GM19324 (cell line): ENCODE measurements at regions not wholly inside any gene's neighbourhood (a gene's known extent, or its start where the extent isn't known, plus 50 kb on each side); places are given as distances from the start of the nearest gene placed in this dataset.

Source experiments
- ATAC-seq: cut with Tn5 transposase; IDR thresholded peaks from one replicate; pipeline ENCODE4 v1.9.1; 2021; ENCODE audit warnings: mild to moderate bottlenecking, moderate library complexity; ENCODE audit not compliant: unreplicated experiment, low FRiP score

DNA sequence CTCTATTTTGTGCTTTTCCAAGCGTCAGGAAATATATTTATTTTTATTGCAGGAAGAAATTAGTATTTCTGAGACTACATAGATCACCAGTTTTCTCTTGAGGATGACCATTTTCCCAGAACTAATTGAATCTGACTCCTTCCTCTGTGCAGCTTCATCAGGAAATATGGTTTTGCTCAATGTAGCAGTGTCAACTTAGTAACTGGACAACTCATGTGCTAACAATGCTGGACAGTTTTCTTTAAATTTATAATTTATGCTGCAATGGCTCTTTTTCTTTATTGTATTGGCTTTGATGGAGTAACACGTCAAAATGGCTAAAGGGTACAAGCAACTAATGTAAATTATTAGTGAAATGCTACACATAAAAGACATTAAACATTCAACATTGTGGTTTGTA lies 531.5 kb downstream of the ANKRD50 start:
- no peak for ATAC-seq

DNA sequence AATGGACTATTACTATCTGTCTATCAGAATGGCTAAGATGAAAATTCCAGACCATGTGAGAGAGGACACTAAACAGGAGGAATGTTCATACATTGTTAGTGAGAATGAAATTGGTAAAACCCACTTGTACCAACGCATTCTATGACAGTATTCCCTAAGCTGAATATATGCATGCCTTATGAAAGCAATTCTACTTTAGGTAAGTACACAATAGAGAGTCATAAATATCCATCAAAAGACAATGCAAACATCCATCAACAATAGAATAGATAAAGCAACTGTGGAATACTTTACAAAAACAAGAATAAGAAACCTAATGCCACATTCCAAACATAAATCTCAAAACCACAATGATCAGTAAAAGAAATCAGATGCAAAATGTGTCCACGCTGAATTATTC lies 529.3 kb downstream of the ANKRD50 start:
- no peak for ATAC-seq

DNA sequence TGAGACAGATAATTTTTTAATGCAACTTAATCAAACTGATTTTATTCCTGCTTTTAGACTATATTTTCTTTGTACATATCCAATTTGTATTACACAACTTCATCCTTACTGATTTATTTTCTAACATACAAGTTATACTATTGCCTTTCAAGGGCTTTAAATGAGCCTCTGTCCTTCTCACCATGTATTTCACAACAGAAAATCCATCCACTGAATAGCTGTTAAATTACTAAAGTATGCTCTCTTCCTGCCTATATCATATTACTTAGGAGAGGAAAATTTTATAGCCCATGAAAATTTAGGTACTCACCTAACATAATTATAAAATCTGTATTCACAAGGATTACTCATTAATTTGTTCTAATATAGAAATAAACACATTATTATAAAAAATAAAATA lies 528.6 kb downstream of the ANKRD50 start:
- no peak for ATAC-seq

DNA sequence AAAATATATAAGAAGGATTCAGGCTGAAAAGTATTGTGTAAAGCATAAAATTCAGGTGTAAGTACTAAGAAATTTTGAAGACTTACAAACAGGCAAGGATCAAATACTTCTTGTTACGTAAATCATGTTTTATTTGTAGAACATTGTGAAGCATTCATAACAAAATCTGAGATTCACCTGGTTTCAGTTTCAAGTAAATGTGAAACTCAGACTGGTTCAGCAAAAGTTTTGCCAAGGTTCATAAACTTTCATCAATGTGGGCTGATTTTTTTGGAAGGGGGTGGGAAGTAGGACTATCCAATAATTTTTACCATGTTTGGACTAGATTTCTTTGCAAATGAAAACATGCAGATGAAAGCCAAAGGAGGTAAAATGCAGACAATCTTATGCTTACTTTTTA lies 527.7 kb downstream of the ANKRD50 start:
- ATAC-seq = no peak

DNA sequence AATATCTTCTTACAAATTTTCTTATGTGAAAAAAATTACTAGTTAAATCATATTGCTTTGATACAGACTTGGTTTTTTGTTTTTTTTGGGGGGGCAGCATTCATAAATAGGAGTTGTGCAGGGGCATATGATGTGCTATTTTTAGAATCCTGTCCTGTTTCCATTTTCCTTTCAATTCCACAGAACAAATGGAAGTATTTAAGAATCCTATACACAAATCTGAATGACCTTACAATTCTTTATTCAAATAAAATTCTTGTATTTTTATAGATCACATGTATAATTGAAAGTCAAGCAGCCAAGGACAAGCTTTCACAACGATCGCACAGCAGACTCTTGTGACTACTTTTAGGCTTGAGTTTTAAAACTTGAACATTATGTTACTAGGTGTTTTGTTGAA lies 523.9 kb downstream of the ANKRD50 start:
- ATAC-seq = no peak

DNA sequence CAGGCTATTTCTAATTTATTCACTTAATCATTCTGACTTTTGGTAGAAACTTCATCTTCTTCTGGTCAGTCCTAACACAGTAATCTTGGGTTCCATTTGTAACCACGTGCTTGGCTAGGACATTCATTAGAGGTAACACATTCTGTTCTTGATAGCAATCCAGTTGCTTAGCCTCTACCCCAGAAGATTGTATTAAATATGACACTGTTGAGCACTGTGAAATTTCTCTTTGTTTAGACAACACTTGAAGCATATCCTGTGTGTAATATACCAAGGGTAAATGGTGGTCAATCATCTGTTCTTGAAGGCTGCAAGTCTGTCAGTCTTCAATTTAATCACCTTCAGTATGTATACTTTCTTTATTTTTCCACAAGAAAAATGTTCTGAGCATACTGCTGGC lies 523.0 kb downstream of the ANKRD50 start:
- no peak for ATAC-seq

DNA sequence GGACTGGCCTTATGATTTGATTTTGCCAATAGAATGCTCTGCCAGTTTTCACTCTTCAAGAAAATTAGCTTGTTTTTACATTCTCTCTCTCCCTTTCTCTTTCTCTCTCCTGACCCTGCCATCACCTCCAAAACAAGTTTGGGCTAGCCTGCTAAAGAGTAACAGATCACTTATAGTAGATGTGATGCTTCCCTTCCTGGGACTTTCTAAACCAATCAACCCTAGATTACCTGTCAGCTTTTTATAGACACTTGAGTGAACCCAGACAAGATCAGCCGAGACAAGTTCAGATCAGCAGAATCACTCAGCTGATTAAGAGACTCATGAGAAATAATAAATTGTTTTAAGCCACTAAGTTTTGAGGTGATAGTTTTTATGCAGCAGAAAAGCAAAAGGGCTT lies 521.2 kb downstream of the ANKRD50 start:
- no peak for ATAC-seq

DNA sequence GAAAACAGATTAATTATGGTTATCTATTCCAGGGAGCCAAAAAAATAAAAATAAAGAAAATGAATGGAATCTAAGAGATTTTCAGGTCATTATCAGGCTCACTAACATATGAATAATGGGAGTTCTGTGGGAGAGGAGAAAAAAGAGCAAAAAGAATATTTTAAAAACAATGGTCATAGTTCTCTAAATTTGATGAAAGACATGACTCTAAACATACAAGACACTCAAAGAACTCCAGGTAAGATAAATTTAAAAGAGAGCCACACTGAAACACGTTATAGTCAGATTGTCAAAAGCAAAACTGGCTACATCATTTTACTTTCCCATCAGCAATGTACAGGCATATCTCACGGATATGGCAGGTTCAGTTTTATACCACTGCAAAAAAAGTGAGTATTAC lies 520.0 kb downstream of the ANKRD50 start:
- no peak for ATAC-seq

DNA sequence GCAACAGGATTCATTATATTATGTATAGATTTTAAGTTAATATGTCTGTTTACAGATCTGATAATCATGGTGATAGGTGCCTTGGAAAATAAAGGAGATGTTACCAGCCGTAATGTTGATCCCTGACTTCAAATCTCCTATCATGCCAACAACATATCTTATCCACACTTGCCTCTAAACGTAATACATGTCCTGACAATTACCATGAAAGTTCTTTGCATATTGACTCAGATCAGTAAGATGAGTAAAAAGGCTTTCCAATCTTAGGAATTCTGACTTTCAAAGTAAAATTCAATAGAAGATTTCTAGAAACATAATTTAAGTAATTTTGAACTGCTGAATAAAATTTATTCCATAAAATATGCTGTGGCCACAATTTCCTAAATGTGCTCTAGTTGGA lies 513.3 kb downstream of the ANKRD50 start:
- no peak for ATAC-seq

DNA sequence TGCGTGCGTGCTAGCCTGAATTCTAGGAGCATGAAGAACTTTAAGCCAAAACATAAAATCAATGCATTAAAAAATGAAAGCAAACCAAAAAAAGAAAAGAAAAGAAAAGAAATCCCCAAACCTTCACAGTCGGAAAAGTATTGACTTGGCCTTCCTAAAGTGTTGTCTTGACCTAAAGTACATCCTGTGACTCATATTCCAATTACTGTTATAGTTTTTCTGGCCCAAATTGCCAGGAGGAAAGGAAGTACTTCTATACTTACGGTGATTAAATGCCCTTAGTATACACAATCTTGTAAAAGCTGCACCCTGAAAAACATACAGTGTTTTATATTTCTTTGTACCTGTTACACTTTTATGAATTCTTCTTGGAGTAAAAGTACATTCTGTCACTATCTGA lies 512.8 kb downstream of the ANKRD50 start:
- ATAC-seq = no peak

DNA sequence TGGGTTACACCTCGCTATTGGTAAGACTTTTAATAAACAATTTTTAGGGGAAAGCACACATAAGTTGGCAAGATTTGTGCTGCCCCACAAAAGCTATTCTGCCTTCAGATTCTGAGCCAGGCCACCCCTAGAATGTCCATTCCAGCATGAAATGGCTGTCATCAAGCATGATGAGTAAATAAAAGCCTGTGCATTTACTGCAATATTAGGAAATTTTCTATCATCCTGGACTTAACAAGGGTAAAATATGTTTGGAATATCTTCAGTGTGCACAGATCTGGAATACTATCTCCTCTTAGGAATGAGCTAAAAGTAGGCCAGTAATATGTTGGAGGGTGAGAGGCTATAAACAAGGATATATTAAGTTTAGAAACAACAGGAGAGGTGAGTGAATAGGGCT lies 510.9 kb downstream of the ANKRD50 start:
- no peak for ATAC-seq

DNA sequence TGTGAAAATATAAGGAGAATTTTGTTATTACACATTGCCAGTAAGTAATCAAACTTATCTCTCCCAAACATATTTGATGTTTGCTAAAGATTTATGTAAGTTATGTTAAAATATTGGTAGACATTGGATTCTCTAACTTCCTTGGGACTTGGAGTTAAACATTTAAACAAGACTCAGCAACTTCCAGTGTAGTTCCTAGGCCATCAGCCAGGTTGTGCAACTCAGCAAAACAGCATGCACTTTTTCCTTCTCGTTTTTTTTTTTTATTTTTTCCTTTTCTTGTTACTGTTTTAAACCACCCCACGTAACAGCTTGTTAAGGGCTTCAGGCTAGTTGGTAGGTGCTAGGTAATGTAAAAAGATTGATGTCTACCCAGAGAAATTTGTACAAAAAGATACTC lies 510.4 kb downstream of the ANKRD50 start:
- ATAC-seq = no peak

DNA sequence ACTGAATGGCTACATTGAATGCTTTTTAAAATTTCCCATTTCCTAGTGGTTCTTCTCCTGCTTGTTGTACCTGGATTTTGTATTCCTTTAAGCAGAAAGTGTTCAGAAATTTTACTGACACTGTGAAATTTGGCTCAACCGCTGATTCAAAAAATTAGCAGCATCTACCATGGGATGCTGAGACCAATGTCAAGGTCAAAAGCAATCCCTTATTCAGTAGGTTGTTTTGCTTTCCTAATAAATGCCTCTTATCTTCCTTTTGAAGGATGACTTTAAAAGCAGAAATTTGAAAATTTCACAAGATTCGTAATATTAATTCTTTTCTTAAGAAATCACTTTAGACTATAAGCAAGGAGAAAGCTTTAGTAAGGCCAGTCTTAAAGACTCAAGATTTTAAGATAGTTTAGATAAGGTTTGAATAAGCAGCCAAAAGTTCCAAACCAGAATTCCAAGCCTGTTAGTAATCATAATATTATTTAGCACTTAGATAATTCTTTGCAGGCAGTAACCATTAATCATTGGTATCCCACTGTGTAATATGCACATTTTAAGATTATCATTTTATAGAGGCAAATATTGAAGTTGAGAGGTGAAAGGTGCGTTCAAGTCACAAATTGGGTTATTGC lies 508.8 kb downstream of the ANKRD50 start:
- ATAC-seq = no peak

DNA sequence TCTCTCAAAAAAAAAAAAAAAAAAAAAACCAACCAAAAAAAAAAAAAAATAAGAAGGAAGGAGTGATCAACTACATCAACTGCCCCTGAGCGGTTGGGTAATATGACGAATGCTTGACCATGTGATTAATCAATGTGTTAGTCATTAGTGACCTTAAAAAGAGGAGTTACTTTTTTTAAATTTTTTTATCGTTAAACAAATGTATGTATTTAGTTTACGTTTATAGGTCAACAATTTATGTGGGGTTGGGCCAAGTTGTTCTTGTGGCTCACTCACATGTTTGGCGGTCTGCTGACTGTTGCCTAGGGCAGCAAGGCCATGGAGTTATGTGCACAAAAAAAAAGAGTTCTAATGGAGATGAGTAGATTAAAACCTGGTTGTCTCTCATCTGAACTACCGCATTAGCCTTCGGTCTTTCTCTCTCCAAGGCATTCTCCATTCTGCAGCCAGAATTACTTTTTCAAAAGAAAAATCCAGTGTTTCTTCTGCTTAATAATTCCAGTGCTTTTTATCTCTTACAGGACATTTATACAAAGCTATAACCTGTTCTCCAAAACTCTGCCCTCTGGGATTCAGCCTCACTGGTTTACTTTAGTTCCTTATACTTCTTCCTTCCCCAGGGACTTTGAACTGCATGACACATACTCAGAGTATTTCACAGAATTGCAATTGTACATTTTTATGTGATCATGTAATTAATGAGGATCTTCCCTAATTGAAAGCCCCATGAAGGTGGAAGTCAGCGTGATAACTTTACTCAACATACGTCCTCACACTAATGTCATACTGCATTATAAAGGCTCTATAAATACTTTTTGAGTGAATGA lies 505.5 kb downstream of the ANKRD50 start:
- ATAC-seq = no peak

DNA sequence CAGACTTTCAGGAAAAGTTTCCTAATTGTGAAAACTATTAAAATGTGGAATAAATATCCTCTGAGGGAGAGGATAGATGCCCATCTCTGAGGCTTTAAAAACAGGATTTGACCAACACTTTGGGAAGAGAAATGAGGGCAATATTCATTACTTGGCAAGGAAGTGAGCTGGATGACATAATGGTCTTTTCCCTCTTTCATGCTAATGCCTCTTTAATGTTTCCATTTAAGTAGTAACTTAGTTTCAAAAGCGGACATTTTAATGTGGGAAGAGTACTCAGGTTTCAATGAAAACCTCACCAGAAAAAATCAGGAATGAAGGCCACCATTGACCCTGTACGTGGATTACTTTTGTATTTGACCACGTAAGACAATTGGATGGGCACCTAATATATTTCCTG lies 503.3 kb downstream of the ANKRD50 start:
- no peak for ATAC-seq

DNA sequence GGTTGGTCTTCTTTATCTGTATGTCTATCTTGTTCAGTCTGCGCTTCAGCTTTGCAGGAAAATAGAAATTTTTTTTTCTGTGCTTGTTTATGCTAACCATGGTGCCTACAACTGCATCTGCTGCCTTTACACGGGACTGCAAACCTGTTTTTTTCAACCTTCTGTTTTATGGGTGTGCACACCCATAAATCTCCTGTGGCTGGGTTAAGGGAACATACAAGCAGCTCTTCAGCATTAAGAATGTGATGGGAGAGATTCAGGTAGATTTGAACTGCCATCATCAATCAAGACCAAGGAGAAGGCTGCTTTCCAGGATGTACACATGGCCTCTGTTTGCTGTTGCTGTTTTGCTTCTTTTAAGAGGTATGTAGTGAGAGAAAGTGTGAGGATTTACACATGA lies 502.9 kb downstream of the ANKRD50 start:
- no peak for ATAC-seq

DNA sequence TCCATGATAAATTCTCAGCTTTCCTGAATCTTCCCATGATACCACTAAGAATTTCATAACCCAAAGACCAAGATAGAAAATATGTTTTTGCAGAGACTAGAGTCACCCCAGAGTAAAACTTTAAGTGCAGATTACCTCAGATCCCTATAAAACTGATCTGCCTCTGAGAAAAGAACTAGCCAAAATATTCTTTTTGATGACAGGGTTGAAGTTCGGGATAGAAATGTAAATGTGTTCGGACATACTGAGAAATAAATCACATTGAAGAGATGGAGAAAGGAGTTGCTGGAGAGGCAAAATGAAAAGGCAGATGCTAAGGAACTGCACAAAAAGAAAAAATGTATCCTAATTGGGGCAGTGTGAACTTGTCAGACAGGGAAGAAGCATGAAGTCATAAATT lies 501.8 kb downstream of the ANKRD50 start:
- ATAC-seq = no peak

DNA sequence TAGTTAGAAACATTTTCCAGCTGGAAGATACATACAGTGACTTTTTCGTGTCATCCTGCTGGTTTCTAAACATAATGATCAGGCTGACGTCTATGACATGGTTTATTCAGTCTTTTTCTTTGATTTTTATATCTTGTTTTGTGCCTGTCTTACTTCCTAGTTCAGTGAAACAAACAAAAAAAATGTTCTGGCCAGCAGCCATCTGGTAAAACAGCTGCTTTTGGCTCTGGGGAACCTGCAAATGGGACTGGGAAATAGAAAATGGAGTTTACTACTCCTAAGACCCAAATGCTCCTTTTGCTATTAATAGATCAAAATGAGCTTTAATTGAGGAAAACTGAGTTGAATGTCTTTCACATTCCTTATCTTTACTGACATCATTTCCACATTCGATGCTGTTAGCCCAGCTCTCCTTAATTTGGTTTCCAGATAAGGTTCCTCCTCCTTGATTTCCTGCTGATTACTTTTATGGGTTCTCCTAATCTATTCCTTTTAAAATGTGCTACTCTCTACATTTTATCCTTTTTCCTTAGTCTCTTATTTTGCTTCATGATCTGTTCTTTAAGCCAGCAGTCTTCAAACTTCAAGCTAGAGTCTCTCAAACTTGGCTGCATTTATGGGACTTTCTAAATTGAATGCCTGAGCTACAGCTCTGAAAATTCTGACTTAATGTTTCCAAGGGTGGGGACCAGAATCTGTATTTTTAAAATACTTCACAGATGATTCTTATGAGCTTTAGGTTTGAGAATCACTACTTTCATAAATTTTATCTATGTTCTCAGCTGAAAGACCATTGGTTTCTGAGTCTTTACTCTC lies 499.5 kb downstream of the ANKRD50 start:
- ATAC-seq = no peak

DNA sequence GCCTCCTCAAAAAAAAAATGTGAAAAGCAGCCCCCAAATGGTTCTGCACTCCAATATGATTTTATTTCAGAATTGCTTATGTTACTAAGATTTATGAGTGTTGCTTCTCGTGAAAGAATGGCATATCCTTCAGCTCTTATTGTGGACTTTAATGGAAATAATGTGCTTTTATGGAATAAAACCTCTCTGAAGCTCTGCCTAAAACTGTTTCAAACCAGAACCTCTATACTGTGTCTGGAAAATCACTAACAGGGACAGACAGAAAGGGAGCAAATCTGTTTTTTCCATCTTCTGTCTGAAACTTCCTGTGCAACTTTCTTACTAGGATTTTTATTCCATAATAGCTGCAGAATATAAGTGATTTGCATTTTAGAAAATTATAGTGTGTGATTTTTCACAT lies 493.1 kb downstream of the ANKRD50 start:
- no peak for ATAC-seq

DNA sequence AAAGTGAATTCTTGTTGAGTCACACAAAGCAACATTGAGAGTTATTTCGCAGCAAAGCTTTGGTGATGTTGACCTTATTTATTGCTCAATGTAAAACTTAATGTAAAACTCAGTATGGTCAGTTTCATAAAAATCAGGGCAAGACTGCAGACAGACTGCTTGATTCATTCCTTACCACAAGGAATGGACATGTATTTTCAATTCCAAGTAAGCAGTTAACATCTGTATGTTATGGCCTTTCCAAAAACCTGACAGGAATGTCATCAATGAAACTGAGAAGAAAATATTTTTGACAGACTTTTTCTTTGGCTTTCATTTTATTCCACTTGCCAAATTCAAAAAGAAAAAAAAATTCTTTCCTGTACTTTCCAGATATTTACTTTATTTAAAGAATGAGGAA lies 488.3 kb downstream of the ANKRD50 start:
- ATAC-seq = no peak

DNA sequence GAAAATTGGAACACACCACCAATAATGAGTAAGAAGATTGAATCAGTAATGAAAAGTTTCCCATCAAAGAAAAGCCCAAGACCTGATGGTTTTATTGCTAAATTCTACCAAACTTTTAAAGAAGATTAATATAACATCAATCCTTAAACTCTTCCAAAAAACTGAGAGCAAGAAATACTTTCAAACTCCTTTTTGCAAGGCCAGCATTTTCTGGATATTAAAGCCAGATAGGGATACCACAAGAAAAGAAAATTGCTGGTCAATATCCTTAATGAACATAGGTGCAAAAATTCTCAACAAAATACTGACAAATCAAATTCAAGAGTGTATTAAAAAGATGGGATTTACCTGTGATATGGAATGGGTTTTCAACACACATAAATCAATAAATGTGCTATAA lies 484.6 kb downstream of the ANKRD50 start:
- no peak for ATAC-seq

DNA sequence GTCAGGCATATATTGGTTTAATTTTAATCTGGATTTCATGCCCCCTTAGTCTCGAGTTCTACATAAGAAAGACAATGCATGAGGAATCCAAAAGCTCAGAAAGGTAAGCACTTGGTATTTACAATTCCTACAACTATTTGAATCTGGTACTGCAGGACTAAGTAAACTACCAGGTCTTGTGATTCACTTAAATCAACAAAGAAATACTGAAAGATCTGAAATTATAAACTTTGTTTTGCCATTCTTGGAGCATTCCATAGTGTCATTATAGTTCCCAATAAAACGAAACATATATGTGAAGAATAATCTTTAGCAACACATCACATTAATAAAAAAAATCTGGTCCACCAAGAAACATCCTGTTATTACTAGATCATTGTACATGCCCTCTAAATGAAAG lies 482.3 kb downstream of the ANKRD50 start:
- ATAC-seq = no peak
